GM12878 (cell line): ENCODE measurements at regions not wholly inside any gene's neighbourhood (a gene's known extent, or its start where the extent isn't known, plus 50 kb on each side); places are given as distances from the start of the nearest gene placed in this dataset.

Experiments used
- ATAC-seq: fragments of 200-7000 bp; cut with Tn5 transposase; 3 replicates; pipeline ENCODE4 v1.9.1; 2020; ENCODE audit warnings: mild to moderate bottlenecking, moderate library complexity
- BruUV-seq: library from RNA; stranded (reverse); fragments of 400-500 nt; replicated peaks from 2 replicates; lab custom pipeline; 2021; lab: Mats Ljungman, UMichigan
- CTCF ChIA-PET: fragments of 300-600 bp; sonication (Branson Sonifier 250); formaldehyde crosslinking; extraction: SDS; loops from one replicate; lab custom pipeline; 2021; ENCODE audit warnings: inconsistent platforms; lab: Yijun Ruan, JAX
- POLR2A ChIA-PET: fragments of 350-600 bp; formaldehyde crosslinking; extraction: SDS; loops from one replicate; lab custom pipeline; 2021; ENCODE audit warnings: inconsistent platforms; lab: Charles Lee
- RAD21 ChIA-PET: fragments of 300-600 bp; sonication (Branson Sonifier 250); formaldehyde crosslinking; loops from one replicate; lab custom pipeline; 2023; ENCODE audit warnings: antibody characterized with exemption; ENCODE audit not compliant: unreplicated experiment; lab: Charles Lee
- SMC1A ChIA-PET: fragments of 300-600 bp; sonication (Branson Sonifier 250); formaldehyde crosslinking; loops from one replicate; lab custom pipeline; 2023; ENCODE audit not compliant: unreplicated experiment, uncharacterized antibody; lab: Charles Lee
- DNase-seq: peaks from one replicate; pipeline ENCODE4 v3.0.0-alpha.2; 2011; ENCODE audit warnings: low read depth, low spot score
- FAIRE-seq: peaks from 3 replicates; lab custom pipeline; 2011; peaks lifted over from hg19 to GRCh38; lab: Jason Lieb, UNC
- H2AFZ ChIP-seq: 2 replicates; pipeline ENCODE4 v1.6.0; 2011; ENCODE audit warnings: low read depth, low read length, control low read depth; ENCODE audit not compliant: control insufficient read depth
- H3K27ac ChIP-seq: 2 replicates; pipeline ENCODE4 v1.5.1; 2011; ENCODE audit warnings: control low read depth; ENCODE audit not compliant: control insufficient read depth, insufficient read depth
- H3K27me3 ChIP-seq, 2 experiments: replicated peaks in 1 of 2; 2 replicates each; pipeline versions ENCODE4 v1.6.0 to v1.6.1; 2011; ENCODE audit warnings: low read length in 1 of 2; ENCODE audit not compliant: control insufficient read depth in 2 of 2, insufficient read depth in 2 of 2
- H3K36me3 ChIP-seq, 2 experiments: 2 replicates each; pipeline ENCODE4 v1.5.1; 2011; ENCODE audit warnings: low read length in 1 of 2; ENCODE audit not compliant: control insufficient read depth in 2 of 2, insufficient read depth in 2 of 2
- H3K4me1 ChIP-seq: 2 replicates; pipeline ENCODE4 v1.6.1; 2011; ENCODE audit warnings: mild to moderate bottlenecking, low read length, moderate library complexity, mixed read lengths; ENCODE audit not compliant: control insufficient read depth, insufficient read depth
- H3K4me2 ChIP-seq: 2 replicates; pipeline ENCODE4 v1.6.0; 2011; ENCODE audit warnings: control low read depth; ENCODE audit not compliant: control insufficient read depth, insufficient read depth
- H3K4me3 ChIP-seq: fragments of 200-600 bp; sonication (generic); 2 replicates; pipeline ENCODE4 v1.5.1; 2016
- H3K79me2 ChIP-seq: 2 replicates; pipeline ENCODE4 v1.6.0; 2011; ENCODE audit warnings: low read length; ENCODE audit not compliant: control insufficient read depth, insufficient read depth
- H3K9ac ChIP-seq: 2 replicates; pipeline ENCODE4 v1.8.0; 2011; ENCODE audit warnings: low read length, control low read depth, mixed read lengths; ENCODE audit not compliant: control insufficient read depth, insufficient read depth
- H3K9me3 ChIP-seq: replicated peaks from 3 replicates; pipeline ENCODE4 v1.5.1; 2011; ENCODE audit warnings: mild to moderate bottlenecking, low read length; ENCODE audit not compliant: control insufficient read depth, insufficient read depth
- H4K20me1 ChIP-seq: 2 replicates; pipeline ENCODE4 v1.6.0; 2011; ENCODE audit not compliant: control insufficient read depth, insufficient read depth
- ATF2 ChIP-seq: IDR thresholded peaks from 2 replicates; pipeline ENCODE4 v1.6.1; 2012; ENCODE audit warnings: low read length, inconsistent platforms
- FOS ChIP-seq: IDR thresholded peaks from 3 replicates; pipeline ENCODE4 v1.6.1; 2011; ENCODE audit warnings: borderline replicate concordance; ENCODE audit not compliant: insufficient read length; ENCODE audit errors: extremely low read depth
- FOXK2 ChIP-seq: fragments of 450-650 bp; IDR thresholded peaks from 2 replicates; pipeline ENCODE4 v1.6.1; 2017; ENCODE audit warnings: mild to moderate bottlenecking, moderate library complexity
- IRF5 ChIP-seq: fragments of 450-650 bp; IDR thresholded peaks from 2 replicates; pipeline ENCODE4 v1.6.1; 2017; ENCODE audit warnings: borderline replicate concordance
- JUND ChIP-seq: IDR thresholded peaks from 2 replicates; pipeline ENCODE4 v1.6.1; 2012; ENCODE audit warnings: low read depth, mild to moderate bottlenecking, low read length, improper control_type of control experiment, moderate library complexity
- NFIC ChIP-seq: IDR thresholded peaks from 2 replicates; pipeline ENCODE4 v1.6.1; 2012; ENCODE audit warnings: low read depth, mild to moderate bottlenecking, inconsistent platforms, low read length, moderate library complexity
- NFXL1 ChIP-seq: fragments of 450-650 bp; IDR thresholded peaks from 2 replicates; pipeline ENCODE4 v1.6.1; 2017; ENCODE audit warnings: antibody characterized with exemption, mild to moderate bottlenecking, borderline replicate concordance
- NR2C2 ChIP-seq: IDR thresholded peaks from 2 replicates; pipeline ENCODE4 v1.6.1; 2011; ENCODE audit warnings: borderline replicate concordance, low read depth; ENCODE audit not compliant: control insufficient read depth, insufficient read length
- PAX5 ChIP-seq: IDR thresholded peaks from 2 replicates; pipeline ENCODE4 v1.6.1; 2011; ENCODE audit warnings: low read depth, low read length, borderline replicate concordance
- RELA ChIP-seq: fragments of 450-650 bp; IDR thresholded peaks from 2 replicates; pipeline ENCODE4 v1.8.0; 2014; ENCODE audit warnings: borderline replicate concordance; ENCODE audit not compliant: partially characterized antibody
- RFX5 ChIP-seq: IDR thresholded peaks from 2 replicates; pipeline ENCODE4 v1.6.1; 2011; ENCODE audit warnings: low read depth, low read length, improper control_type of control experiment
- SPI1 ChIP-seq: IDR thresholded peaks from 2 replicates; pipeline ENCODE4 v1.6.1; 2011; ENCODE audit warnings: low read depth, mild to moderate bottlenecking, low read length, moderate library complexity, borderline replicate concordance; ENCODE audit not compliant: insufficient read depth
- TCF7 ChIP-seq: IDR thresholded peaks from 2 replicates; pipeline ENCODE4 v1.6.1; 2014; ENCODE audit warnings: antibody characterized with exemption, borderline replicate concordance
- WGBS: methylation state at CpG from one replicate; pipeline ENCODE4 v1.1.6; 2016; ENCODE audit warnings: low lambda C conversion rate; ENCODE audit not compliant: insufficient replicate concordance, insufficient coverage; ENCODE audit errors: missing lambda C conversion rate; 5-methylcytosine and 5-hydroxymethylcytosine counted together
- in situ Hi-C: fragments of 300-500 bp; cut with MboI; formaldehyde crosslinking; loops from 9 replicates; pipeline ENCODE4 v1.14.3; 2018; ENCODE audit warnings: mixed read lengths
- intact Hi-C: fragments of 100-400 bp; cut with micrococcal nuclease; formaldehyde crosslinking; loops from one replicate; pipeline ENCODE4 v1.14.2; 2022; ENCODE audit not compliant: unreplicated experiment
- TF ChIP-seq, protein P1 (sequence below): fragments of 450-650 bp; IDR thresholded peaks from 2 replicates; pipeline ENCODE4 v1.6.1; 2017; ENCODE audit warnings: mild to moderate bottlenecking, moderate library complexity

DNA sequence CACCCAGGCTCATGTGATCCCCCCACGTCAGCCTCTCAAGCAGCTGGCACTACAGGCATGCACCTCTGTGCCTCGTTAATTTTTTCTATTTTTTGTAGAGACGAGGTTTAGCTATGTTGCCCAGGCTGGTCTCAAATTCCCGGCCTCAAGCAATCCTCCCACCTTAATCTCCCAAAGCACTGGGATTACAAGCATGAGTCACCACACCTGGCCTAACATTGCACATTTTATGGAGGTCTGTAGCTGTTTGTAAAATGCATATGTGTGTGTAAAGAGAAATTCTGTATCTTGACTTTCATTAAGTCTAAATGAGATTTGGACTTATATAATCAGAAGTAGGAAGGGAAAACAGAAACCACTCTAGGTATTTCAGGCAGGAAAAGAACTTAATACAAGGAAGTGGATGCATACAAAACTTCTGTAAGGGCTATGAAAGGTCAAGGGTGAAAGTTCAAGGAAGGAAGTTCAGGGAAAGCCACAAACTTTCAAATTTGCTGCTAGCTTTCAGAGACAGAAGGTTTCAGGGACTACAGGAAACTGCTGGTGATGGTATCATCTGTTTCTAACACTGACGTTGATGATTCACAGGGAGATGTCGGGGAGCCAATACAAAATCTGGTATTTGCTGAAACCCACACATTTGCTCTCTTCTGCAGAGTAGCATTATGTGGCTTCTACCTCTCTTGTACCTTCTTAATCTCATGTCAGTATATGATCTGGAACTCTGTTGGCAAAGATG lies 209.4 kb downstream of the PIK3R1 start:
- ChIA-PET POLR2A (interaction anchor here (0.6 to 0.9 kb wide), 3 partner anchors 8 to 137 kb away, joined by 3 to 4 read pairs (median 3); no protein-coding TSS in a partner anchor), CTCF (interaction anchor here (0.6 to 1.4 kb wide), 6 partner anchors 9 to 138 kb away, joined by 3 to 4 read pairs (median 3); no protein-coding TSS in a partner anchor), SMC1A (interaction anchor here (0.6 to 2.1 kb wide), 25 partner anchors 8 to 286 kb away, joined by 3 to 11 read pairs (median 4); no protein-coding TSS in a partner anchor), RAD21 (interaction anchor here (0.6 to 2.4 kb wide), 6 partner anchors 9 to 137 kb away, joined by 3 to 9 read pairs (median 5); no protein-coding TSS in a partner anchor)
- Histone ChIP-seq H3K27me3 (no peaks in the 10 kb centered on the region), H3K4me3 (peak overlapping the region; percentile 10; the same call in 1 of the 2 replicates), H3K4me1 (peaks cover 16% of the 10 kb centered on the region), H3K9ac (no peak overlapping the region), H3K27ac (no peak overlapping the region), H3K4me2 (peak overlapping the region; percentile 33; the same call in 1 of the 2 replicates), H3K36me3 (no peaks in the 10 kb centered on the region), H2AFZ (no peak overlapping the region), H3K79me2 (no peaks in the 10 kb centered on the region), H3K9me3 (no peaks in the 10 kb centered on the region), H4K20me1 (no peaks in the 10 kb centered on the region)
- BruUV-seq: no TSS peak
- DNase-seq (peak; percentile 67), ATAC-seq (peak; percentile 87), FAIRE-seq (peak; percentile 64)
- 59% methylated on average over 6 of the region's 6 CpGs for WGBS
- in situ Hi-C loops (no loop called here), intact Hi-C loops (no loop called here)
- TF ChIP-seq NR2C2: peak; percentile 27
- TF ChIP-seq IRF5: no peak
- TF ChIP-seq ATF2: peak; percentile 67
- no peak for TF ChIP-seq JUND
- no peak for TF ChIP-seq NFXL1
- TF ChIP-seq FOS: no peak
- peak; percentile 64; the same call in 1 of the 2 replicates for TF ChIP-seq RFX5
- no peak for TF ChIP-seq RELA
- TF ChIP-seq SPI1: peak; percentile 15; the same call in 1 of the 2 replicates
- peak; percentile 70 for TF ChIP-seq NFIC
- TF ChIP-seq, protein P1, sequence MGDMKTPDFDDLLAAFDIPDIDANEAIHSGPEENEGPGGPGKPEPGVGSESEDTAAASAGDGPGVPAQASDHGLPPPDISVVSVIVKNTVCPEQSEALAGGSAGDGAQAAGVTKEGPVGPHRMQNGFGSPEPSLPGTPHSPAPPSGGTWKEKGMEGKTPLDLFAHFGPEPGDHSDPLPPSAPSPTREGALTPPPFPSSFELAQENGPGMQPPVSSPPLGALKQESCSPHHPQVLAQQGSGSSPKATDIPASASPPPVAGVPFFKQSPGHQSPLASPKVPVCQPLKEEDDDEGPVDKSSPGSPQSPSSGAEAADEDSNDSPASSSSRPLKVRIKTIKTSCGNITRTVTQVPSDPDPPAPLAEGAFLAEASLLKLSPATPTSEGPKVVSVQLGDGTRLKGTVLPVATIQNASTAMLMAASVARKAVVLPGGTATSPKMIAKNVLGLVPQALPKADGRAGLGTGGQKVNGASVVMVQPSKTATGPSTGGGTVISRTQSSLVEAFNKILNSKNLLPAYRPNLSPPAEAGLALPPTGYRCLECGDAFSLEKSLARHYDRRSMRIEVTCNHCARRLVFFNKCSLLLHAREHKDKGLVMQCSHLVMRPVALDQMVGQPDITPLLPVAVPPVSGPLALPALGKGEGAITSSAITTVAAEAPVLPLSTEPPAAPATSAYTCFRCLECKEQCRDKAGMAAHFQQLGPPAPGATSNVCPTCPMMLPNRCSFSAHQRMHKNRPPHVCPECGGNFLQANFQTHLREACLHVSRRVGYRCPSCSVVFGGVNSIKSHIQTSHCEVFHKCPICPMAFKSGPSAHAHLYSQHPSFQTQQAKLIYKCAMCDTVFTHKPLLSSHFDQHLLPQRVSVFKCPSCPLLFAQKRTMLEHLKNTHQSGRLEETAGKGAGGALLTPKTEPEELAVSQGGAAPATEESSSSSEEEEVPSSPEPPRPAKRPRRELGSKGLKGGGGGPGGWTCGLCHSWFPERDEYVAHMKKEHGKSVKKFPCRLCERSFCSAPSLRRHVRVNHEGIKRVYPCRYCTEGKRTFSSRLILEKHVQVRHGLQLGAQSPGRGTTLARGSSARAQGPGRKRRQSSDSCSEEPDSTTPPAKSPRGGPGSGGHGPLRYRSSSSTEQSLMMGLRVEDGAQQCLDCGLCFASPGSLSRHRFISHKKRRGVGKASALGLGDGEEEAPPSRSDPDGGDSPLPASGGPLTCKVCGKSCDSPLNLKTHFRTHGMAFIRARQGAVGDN: peak; percentile 93
- no peak for TF ChIP-seq TCF7
- no peak for TF ChIP-seq FOXK2
- no peak for TF ChIP-seq PAX5
